ENCODE measurements at regions not wholly inside any gene's neighbourhood (a gene's known extent, or its start where the extent isn't known, plus 50 kb on each side); places are given as distances from the start of the nearest gene placed in this dataset.

DNA sequence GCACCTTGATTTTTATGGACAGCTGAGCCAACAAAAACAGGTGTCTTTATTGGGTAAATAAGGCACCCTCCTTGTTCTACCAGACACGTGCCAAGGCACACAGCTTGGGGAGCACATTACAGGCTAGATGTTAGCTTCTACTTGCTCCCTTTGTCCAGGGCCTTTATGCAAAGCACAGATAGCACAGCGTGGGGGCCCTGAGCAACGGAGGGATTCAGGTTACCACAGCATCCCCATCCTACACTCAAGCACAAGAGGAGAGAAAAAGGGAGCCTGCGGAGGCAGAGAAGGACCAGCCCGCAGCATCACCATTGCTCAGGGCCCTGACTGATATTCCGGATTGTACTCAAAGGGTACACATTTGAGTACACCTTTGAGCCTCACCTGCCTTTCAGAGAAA, 181.7 kb upstream of the KIF2A start:
- TF ChIP-seq, protein P1, sequence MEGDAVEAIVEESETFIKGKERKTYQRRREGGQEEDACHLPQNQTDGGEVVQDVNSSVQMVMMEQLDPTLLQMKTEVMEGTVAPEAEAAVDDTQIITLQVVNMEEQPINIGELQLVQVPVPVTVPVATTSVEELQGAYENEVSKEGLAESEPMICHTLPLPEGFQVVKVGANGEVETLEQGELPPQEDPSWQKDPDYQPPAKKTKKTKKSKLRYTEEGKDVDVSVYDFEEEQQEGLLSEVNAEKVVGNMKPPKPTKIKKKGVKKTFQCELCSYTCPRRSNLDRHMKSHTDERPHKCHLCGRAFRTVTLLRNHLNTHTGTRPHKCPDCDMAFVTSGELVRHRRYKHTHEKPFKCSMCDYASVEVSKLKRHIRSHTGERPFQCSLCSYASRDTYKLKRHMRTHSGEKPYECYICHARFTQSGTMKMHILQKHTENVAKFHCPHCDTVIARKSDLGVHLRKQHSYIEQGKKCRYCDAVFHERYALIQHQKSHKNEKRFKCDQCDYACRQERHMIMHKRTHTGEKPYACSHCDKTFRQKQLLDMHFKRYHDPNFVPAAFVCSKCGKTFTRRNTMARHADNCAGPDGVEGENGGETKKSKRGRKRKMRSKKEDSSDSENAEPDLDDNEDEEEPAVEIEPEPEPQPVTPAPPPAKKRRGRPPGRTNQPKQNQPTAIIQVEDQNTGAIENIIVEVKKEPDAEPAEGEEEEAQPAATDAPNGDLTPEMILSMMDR (conservative IDR thresholded peaks at IDR 0.05) = no peak
- 33 to 67% methylated on average over 2 to 6 of the region's 6 CpGs for WGBS, 2 experiments (ENCODE audit: insufficient coverage in 1 of 2, insufficient read length in 1 of 2)
- Histone ChIP-seq H3K27ac (ENCODE audit: low read depth, low read length) (no peak overlapping the region), H3K9ac (ENCODE audit: extremely low read depth, low read length, poor library complexity, severe bottlenecking) (no peak overlapping the region), H3K36me3 (ENCODE audit: control insufficient read depth, insufficient read depth, low read length) (no peaks in the 10 kb centered on the region), H3K4me1 (ENCODE audit: control insufficient read depth, insufficient read depth, low read length) (no peaks in the 10 kb centered on the region), H3K27me3 (ENCODE audit: control insufficient read depth, insufficient read depth, low read length, poor library complexity, severe bottlenecking) (no peaks in the 10 kb centered on the region), H3K9me3 (ENCODE audit: control insufficient read depth, low read length) (no peaks in the 10 kb centered on the region), H3K4me3 (ENCODE audit: low read length) (no peak overlapping the region)
- H3K27me3 Mint-ChIP-seq (ENCODE audit: insufficient read depth) = no peaks in the 10 kb centered on the region
- H3K4me1 Mint-ChIP-seq = no peaks in the 10 kb centered on the region
- no peaks in the 10 kb centered on the region for H3K9me3 Mint-ChIP-seq
- no peak overlapping the region for H3K4me3 Mint-ChIP-seq
- no peaks in the 10 kb centered on the region for H3K36me3 Mint-ChIP-seq (ENCODE audit: low read depth)
- DNase-seq = no peak
- H3K27ac Mint-ChIP-seq = no peak overlapping the region

DNA sequence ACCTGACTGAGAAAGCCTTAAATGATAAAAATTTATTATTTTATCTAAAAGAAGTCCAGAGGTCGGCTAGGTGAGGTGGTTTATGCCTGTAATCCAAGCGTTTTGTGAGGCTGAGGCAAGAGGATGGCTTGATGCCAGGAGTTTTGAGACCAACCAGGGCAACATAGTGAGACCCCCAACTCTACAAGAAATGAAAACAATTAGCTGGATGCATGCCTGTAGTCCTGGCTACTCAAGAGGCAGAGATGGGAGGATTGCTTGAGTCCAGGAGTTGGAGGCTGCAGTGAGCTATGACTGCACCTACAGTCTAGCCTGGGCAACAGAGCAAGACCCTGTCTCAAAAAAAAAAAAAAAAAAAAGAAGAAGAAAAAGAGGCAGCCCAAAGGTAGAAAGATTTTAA, 179.9 kb upstream of the KIF2A start:
- no peak overlapping the region for H3K27ac Mint-ChIP-seq
- Histone ChIP-seq H3K9ac (ENCODE audit: extremely low read depth, low read length, poor library complexity, severe bottlenecking) (no peak overlapping the region), H3K4me3 (ENCODE audit: low read length) (no peak overlapping the region), H3K4me1 (ENCODE audit: control insufficient read depth, insufficient read depth, low read length) (no peaks in the 10 kb centered on the region), H3K36me3 (ENCODE audit: control insufficient read depth, insufficient read depth, low read length) (no peaks in the 10 kb centered on the region), H3K27me3 (ENCODE audit: control insufficient read depth, insufficient read depth, low read length, poor library complexity, severe bottlenecking) (no peaks in the 10 kb centered on the region), H3K9me3 (ENCODE audit: control insufficient read depth, low read length) (no peaks in the 10 kb centered on the region), H3K27ac (ENCODE audit: low read depth, low read length) (no peak overlapping the region)
- 92 to 100% methylated on average over 2 of the region's 2 CpGs for WGBS, 2 experiments (ENCODE audit: insufficient coverage in 1 of 2, insufficient read length in 1 of 2)
- no peaks in the 10 kb centered on the region for H3K4me1 Mint-ChIP-seq
- H3K27me3 Mint-ChIP-seq (ENCODE audit: insufficient read depth) = no peaks in the 10 kb centered on the region
- H3K36me3 Mint-ChIP-seq (ENCODE audit: low read depth) = no peaks in the 10 kb centered on the region
- no peak overlapping the region for H3K4me3 Mint-ChIP-seq
- TF ChIP-seq, protein P1 (conservative IDR thresholded peaks at IDR 0.05) = no peak
- DNase-seq = no peak
- no peaks in the 10 kb centered on the region for H3K9me3 Mint-ChIP-seq

DNA sequence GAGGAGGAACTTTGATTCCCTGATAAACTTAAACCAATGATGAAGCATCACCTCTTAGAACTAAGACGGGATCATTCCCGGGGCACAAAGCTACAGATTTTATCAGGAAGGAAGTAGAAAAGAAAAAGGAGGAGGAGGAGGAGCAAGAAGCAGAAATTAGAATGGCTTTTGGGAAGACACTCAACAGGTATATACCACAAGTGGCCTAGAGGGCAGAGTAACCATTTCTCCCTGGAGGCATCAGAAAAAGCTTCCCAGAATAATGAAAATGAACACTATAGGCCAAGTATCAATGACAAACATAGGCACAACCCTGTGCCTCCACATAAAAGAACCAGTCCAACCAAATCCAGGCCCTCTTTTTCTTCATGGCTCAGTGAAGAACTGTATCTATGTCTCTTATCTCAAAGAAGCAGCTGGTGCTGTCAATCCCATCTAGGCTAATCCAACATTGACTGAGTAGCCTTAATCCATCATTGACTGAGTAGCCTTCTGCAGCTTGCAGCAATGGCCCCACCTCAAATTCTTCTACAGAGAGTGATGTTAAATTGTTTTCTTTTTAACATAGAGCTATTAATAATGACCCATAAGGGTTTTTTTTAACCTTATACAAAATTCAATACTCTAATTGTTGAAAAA, 178.8 kb upstream of the KIF2A start:
- H3K9ac ChIP-seq (ENCODE audit: extremely low read depth, low read length, poor library complexity, severe bottlenecking) = no peak overlapping the region
- H3K4me1 Mint-ChIP-seq = no peaks in the 10 kb centered on the region
- H3K4me1 ChIP-seq (ENCODE audit: control insufficient read depth, insufficient read depth, low read length) = no peaks in the 10 kb centered on the region
- no peaks in the 10 kb centered on the region for H3K9me3 Mint-ChIP-seq
- H3K36me3 Mint-ChIP-seq (ENCODE audit: low read depth) = no peaks in the 10 kb centered on the region
- H3K9me3 ChIP-seq (ENCODE audit: control insufficient read depth, low read length) = no peaks in the 10 kb centered on the region
- no peak overlapping the region for H3K27ac Mint-ChIP-seq
- H3K4me3 ChIP-seq (ENCODE audit: low read length) = no peak overlapping the region
- no peak overlapping the region for H3K4me3 Mint-ChIP-seq
- H3K36me3 ChIP-seq (ENCODE audit: control insufficient read depth, insufficient read depth, low read length) = no peaks in the 10 kb centered on the region
- TF ChIP-seq, protein P1 (conservative IDR thresholded peaks at IDR 0.05) = peak; percentile 42
- no peak for DNase-seq
- 88% methylated on average over 2 of the region's 2 CpGs; no CpG with 5 or more reads in 1 of the 2 experiments for WGBS, 2 experiments (ENCODE audit: insufficient coverage in 1 of 2, insufficient read length in 1 of 2)
- H3K27ac ChIP-seq (ENCODE audit: low read depth, low read length) = no peak overlapping the region
- no peaks in the 10 kb centered on the region for H3K27me3 Mint-ChIP-seq (ENCODE audit: insufficient read depth)
- H3K27me3 ChIP-seq (ENCODE audit: control insufficient read depth, insufficient read depth, low read length, poor library complexity, severe bottlenecking) = no peaks in the 10 kb centered on the region
